LHCN-M2 (cell line): ENCODE measurements at regions not wholly inside any gene's neighbourhood (a gene's known extent, or its start where the extent isn't known, plus 50 kb on each side); places are given as distances from the start of the nearest gene placed in this dataset.
A peak's percentile ranks its signal among the peaks of the same experiment; 100 is the strongest.

ENCODE experiments used
- DNase-seq: peaks from one replicate; pipeline ENCODE4 v3.0.0-alpha.2; 2012; ENCODE audit warnings: low read depth

DNA sequence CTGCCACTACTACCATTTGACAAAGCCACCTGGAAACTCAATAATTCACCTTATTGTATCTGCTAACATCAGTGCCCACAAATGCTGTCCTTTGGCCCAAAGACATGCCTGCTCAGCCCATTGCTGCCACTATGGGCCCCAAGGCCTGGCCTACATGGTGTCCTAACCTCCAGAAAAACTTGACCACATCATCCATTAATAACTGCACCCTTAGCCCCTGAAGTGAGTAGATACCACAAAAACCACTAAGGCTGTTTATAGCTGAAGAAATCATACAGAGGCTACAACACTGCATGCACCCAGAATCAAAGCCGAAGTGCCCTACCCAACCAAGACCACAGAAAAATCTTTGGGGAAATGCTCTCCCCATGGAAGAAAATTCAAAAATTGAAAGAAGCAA is 932.8 kb upstream of the SLITRK6 start:
- no peak for DNase-seq

DNA sequence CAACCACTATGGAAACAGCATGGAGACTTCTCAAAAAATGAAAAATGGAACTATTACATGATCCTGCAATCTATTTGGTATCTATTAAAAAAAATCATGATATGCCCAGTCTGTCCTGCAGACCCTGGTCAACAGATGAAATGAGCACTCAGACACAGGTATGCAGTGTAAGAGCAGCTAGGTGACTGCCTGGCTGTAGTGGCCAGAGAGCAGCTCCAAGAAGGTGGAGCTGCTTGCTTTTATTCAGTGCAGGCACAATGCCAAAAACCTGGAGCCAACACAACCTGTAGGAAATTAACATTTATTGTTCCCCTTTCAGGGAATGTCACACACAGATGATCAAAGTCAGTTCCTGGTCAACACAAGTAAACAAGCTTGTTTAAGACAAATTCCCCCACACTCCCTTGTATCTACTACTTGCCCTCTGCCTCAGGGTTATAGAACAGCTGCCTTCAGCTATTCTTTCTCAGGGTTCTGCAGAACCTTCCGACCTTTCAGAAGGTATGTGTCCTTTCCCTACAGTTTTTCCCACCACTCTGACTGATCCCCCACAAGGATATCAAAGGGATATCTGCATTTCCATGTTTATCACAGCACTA is 933.7 kb upstream of the SLITRK5 start:
- DNase-seq: no peak

DNA sequence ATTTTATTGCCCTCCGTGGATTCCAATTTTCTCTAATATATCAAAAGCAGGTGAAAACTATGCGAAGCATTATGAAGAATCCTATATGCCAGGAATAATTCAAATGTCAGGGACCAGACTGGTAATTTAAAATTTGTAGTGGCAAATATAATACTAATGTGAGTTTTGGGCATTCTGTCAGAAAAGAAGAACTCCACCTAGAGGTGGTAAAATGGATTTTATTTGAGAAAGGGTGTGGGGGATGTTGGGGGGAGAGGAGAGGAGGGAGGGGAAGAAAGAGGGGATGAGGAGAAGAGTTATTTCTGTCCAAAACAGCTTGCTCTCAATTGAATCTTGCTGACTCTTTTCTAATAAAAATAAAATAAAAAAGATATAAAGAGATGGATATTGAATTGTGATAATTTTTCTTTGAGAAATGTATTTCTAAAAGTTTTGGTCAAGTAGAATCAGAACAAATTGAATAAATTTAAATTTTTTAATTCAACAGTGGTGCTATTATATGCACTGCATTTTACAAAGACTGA is 929.3 kb upstream of the SLITRK5 start:
- DNase-seq: no peak

DNA sequence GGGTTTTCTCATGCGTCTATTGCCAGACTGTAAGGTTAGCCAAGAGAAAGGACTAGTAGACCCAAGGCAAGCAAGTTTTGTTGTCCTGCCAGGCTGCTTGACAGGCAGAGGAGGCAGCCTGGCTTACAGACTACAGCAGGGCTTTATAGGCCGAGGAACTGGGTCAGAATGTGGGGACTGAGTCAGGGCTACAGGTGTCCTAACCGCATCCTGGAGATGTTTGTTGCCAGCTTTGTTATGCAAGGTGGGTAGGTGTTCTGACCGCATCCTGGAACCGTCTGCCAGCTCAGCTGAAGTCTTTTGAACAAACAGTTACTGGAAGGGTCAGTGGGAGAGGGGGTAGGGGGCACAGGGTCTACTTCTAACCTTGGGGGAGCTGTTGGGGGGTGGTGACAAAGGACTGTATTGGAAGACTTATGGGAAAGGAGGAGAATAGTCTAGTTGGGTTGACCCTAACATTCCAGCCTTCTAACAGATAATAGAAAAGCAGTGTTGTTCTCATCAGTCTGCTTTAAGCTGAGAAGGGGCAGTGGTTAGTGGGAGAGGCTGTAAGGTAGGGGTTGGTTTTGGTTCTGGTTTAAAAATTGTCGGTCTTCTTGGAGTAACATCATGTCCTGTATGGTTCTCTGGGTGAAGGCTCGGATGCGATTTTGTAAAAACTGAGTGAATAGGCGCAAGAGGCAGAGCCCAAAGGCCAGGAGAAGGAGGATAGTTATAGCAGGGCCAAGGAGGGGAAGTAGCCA is 913.8 kb upstream of the SLITRK5 start:
- no peak for DNase-seq

DNA sequence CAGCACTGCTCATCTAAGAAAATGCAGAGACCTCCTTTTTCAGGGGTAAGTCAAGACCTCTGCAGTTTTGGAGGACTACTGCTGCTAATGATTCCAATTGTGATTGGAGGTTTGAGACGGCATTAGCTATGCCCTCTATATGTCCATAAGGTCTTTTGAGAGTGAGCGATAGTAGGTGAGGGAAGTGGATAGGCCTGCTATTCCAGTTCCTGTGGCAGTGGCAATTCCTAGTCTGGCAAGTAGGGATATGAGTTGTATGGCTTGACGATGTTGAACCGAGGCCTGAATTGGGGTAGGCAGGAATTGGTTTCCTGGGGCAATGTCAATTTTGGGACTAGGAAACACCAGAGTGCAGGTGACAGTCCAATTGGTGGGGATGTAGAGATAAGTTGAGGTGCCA is 913.1 kb upstream of the SLITRK5 start:
- DNase-seq: no peak

GRCh38 chr13:86760620-86761019 is 910.6 kb upstream of the SLITRK5 start:
- DNase-seq: no peak

- DNase-seq: no peak
These were observed 905.7 kb upstream of the SLITRK5 start for GRCh38 chr13:86765462-86765861.

- DNase-seq: no peak
These were observed 882.6 kb upstream of the SLITRK5 start for GRCh38 chr13:86788616-86789015.

GRCh38 chr13:86792153-86792651 is 879.0 kb upstream of the SLITRK5 start:
- no peak for DNase-seq

DNA sequence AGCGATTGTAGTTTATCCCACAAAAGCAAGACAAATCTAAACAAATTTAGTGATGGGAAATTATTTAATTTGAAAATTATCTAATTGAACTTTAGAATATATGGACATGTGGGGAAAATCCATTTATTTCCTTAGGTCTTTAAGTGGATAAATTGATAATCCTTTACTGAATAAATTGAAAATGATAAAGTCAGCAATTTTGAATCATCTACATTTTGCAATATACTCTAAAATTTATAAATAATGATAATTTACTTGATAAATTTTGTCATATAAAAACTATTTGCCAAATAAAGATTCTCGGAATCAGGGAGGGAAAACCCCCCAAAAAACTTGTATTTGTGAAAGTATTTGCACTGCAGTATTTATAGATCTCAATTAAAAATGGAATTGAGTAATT is 875.3 kb upstream of the SLITRK5 start:
- DNase-seq: no peak

GRCh38 chr13:86810361-86810760 is 860.8 kb upstream of the SLITRK5 start:
- peak; percentile 13 for DNase-seq

GRCh38 chr13:86813198-86813597 is 858.0 kb upstream of the SLITRK5 start:
- DNase-seq: no peak

DNA sequence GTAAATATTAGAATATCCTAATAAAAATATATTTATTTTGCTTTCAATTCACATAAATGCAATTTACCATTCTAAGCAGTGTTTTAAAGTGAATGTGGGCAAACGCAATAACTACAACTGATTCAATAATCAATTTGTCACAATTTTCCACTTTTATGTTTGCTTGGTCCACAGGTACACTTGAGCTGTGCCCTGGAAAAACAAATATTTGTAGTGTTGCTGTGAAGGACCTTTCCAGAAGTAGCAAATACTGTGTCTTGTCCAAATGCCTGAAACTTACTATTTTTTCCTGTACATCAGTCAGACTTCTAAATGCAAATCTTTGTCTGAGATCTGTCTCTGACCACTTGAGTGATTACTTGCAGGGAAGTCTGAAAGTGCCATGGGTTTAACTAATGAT is 845.8 kb upstream of the SLITRK5 start:
- no peak for DNase-seq

- DNase-seq: no peak
These were observed 844.9 kb upstream of the SLITRK5 start for GRCh38 chr13:86826232-86826631.

- peak; percentile 19 for DNase-seq
These were observed 841.1 kb upstream of the SLITRK5 start for GRCh38 chr13:86830046-86830445.

GRCh38 chr13:86831084-86831483 is 840.1 kb upstream of the SLITRK5 start:
- DNase-seq: no peak

DNA sequence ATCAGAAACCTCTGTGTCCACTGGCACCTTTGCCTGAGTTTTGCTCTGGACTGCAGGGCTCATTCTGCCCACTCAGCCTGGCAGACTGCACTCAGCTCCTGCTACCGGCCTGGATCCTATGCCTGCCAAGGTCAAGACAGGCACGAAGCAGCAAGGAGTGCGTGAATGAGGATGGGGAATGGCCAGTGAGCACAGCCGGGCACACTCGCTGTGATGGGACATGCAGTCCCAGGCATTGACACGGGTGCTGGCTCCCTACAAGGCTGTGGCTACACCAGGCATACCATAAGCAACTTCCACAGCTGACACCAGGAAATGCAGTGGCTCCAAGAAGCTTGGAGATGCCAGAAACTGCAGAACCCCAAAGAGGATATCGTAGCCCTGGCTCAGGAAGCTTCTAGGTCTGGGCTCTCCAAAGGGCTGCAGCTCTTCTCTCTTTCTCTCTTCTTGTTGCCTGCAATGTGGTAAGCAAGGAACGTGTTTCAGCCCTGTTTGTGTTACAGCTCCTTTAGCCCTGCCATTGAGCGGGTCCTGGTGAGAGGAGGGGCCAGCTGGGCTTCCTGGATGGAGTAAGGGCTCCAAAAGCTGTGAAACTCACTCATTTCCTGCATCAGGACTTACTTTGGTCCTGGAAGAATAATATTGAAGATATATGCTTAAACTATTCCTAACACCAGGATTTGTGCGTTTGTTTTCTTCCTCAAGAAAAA is 832.6 kb upstream of the SLITRK5 start:
- DNase-seq: no peak

- DNase-seq: no peak
These were observed 832.0 kb upstream of the SLITRK5 start for GRCh38 chr13:86839221-86839620.

GRCh38 chr13:86840250-86841191 is 830.6 kb upstream of the SLITRK5 start:
- no peak for DNase-seq

DNA sequence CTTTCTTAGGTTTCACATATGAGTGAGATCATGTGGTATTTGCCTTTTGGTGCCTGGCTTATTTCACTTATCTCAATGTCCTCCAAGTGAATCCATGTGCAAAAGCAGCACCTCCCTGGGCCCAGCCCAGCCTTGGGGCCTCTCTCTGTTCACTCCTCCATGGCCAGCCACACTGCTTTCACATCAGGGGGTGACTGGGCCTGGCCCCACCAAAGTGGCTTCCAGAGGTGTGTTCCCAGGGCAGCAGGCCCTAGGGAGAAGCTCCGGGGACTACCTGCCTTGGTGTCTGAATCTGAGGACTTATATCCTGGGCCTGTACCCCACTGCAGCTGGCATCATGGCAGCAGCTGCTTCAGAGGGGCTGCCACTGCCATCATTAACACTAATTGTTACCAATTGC is 829.9 kb upstream of the SLITRK5 start:
- DNase-seq: no peak

GRCh38 chr13:86846501-86846900 is 824.7 kb upstream of the SLITRK5 start:
- DNase-seq: peak; percentile 57
